WERI-Rb-1 (cell line): ENCODE measurements at regions not wholly inside any gene's neighbourhood (a gene's known extent, or its start where the extent isn't known, plus 50 kb on each side); places are given as distances from the start of the nearest gene placed in this dataset.

ENCODE experiments used
- DNase-seq: peaks from one replicate; pipeline ENCODE4 v3.0.0-alpha.2; 2020
- H3K27ac ChIP-seq: fragments of 250-450 bp; sonication (Bioruptor Pico); 2 replicates; pipeline ENCODE4 v1.5.1; 2020; ENCODE audit warnings: mild to moderate bottlenecking, moderate library complexity
- H3K27me3 ChIP-seq: fragments of 250-450 bp; sonication (Bioruptor Pico); 2 replicates; pipeline ENCODE4 v1.5.1; 2021; ENCODE audit warnings: mild to moderate bottlenecking, low read depth, moderate library complexity; ENCODE audit not compliant: insufficient read depth, severe bottlenecking
- H3K36me3 ChIP-seq: fragments of 250-450 bp; sonication (Bioruptor Pico); 2 replicates; pipeline ENCODE4 v1.5.1; 2020; ENCODE audit warnings: mild to moderate bottlenecking, moderate library complexity
- H3K4me3 ChIP-seq: 2 replicates; pipeline ENCODE4 v1.5.1; 2011; ENCODE audit warnings: low read depth, mild to moderate bottlenecking, control low read depth, low read length
- H3K9me3 ChIP-seq: fragments of 250-450 bp; sonication (Bioruptor Pico); 2 replicates; pipeline ENCODE4 v1.5.1; 2021; ENCODE audit warnings: mild to moderate bottlenecking, moderate library complexity; ENCODE audit not compliant: severe bottlenecking
- TF ChIP-seq, protein P1 (sequence below): IDR thresholded peaks from 2 replicates; pipeline ENCODE4 v1.5.1; 2011; ENCODE audit warnings: low read depth, mild to moderate bottlenecking, control low read depth, inconsistent platforms, low read length

- DNase-seq: no peak
- Histone ChIP-seq H3K27me3 (no peaks in the 10 kb centered on the region), H3K4me3 (no peak overlapping the region), H3K27ac (no peak overlapping the region), H3K9me3 (no peaks in the 10 kb centered on the region), H3K36me3 (no peaks in the 10 kb centered on the region)
- TF ChIP-seq, protein P1, sequence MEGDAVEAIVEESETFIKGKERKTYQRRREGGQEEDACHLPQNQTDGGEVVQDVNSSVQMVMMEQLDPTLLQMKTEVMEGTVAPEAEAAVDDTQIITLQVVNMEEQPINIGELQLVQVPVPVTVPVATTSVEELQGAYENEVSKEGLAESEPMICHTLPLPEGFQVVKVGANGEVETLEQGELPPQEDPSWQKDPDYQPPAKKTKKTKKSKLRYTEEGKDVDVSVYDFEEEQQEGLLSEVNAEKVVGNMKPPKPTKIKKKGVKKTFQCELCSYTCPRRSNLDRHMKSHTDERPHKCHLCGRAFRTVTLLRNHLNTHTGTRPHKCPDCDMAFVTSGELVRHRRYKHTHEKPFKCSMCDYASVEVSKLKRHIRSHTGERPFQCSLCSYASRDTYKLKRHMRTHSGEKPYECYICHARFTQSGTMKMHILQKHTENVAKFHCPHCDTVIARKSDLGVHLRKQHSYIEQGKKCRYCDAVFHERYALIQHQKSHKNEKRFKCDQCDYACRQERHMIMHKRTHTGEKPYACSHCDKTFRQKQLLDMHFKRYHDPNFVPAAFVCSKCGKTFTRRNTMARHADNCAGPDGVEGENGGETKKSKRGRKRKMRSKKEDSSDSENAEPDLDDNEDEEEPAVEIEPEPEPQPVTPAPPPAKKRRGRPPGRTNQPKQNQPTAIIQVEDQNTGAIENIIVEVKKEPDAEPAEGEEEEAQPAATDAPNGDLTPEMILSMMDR: no peak
Observed at GRCh38 chr2:184256611-184257010, 341.7 kb upstream of the ZNF804A start.

GRCh38 chr2:184261331-184261730 lies 337.0 kb upstream of the ZNF804A start:
- H3K9me3 ChIP-seq: no peaks in the 10 kb centered on the region
- no peaks in the 10 kb centered on the region for H3K36me3 ChIP-seq
- H3K27ac ChIP-seq: no peak overlapping the region
- no peaks in the 10 kb centered on the region for H3K27me3 ChIP-seq
- H3K4me3 ChIP-seq: no peak overlapping the region
- TF ChIP-seq, protein P1: no peak
- DNase-seq: no peak

DNA sequence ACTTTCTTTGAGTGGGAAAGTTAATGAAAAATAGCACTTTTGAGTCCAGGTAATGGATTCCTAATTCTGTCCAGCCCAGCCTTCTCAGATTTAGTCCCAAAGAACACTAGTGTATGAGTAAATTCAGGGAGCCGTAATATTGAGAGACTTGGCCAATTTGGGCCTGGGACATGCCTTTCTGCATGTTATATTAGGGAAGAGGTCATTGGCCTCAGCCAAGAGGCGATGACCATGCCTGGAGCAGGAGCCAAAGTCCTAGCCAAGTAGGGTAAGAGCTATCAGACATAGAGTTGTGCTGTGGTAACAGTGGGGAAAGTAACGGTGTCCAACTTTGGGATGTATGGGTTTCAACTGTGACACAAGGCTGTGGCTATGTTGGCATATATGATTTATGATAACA lies 336.5 kb upstream of the ZNF804A start:
- TF ChIP-seq, protein P1: no peak
- H3K27me3 ChIP-seq: no peaks in the 10 kb centered on the region
- no peaks in the 10 kb centered on the region for H3K9me3 ChIP-seq
- no peaks in the 10 kb centered on the region for H3K36me3 ChIP-seq
- H3K27ac ChIP-seq: no peak overlapping the region
- DNase-seq: no peak
- no peak overlapping the region for H3K4me3 ChIP-seq

DNA sequence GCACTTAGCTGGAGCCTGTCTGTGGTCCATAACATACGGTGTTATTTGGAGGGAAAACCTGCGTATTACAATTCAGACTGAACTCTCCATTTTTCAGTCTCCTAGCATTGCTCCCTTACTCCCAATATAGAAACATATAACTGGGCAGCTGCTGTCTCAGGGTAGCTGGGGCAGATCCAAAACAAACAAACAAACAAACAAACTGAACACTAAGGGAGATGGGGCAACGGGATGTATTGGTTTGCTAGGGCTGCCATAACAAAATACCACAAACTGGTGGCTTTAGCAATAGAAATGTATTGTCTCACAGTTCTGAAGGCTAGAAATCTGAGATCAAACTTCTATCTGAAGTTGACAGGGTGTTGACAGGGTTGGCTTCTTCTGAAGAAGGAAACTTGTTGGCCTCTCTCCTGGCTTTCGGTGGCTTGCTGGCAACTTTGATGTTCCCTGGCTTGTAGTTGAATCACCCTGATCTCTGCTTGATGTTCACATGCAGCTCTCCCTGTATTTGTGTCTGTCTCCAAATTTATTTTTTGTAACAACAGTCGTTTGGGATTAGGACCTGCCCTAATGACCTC lies 329.3 kb upstream of the ZNF804A start:
- H3K9me3 ChIP-seq: no peaks in the 10 kb centered on the region
- no peak overlapping the region for H3K4me3 ChIP-seq
- DNase-seq: no peak
- no peaks in the 10 kb centered on the region for H3K27me3 ChIP-seq
- H3K36me3 ChIP-seq: no peaks in the 10 kb centered on the region
- no peak overlapping the region for H3K27ac ChIP-seq
- TF ChIP-seq, protein P1: no peak

GRCh38 chr2:184270660-184271059 lies 327.7 kb upstream of the ZNF804A start:
- H3K27ac ChIP-seq: no peak overlapping the region
- H3K36me3 ChIP-seq: no peaks in the 10 kb centered on the region
- H3K9me3 ChIP-seq: no peaks in the 10 kb centered on the region
- DNase-seq: no peak
- TF ChIP-seq, protein P1: no peak
- no peak overlapping the region for H3K4me3 ChIP-seq
- no peaks in the 10 kb centered on the region for H3K27me3 ChIP-seq

DNA sequence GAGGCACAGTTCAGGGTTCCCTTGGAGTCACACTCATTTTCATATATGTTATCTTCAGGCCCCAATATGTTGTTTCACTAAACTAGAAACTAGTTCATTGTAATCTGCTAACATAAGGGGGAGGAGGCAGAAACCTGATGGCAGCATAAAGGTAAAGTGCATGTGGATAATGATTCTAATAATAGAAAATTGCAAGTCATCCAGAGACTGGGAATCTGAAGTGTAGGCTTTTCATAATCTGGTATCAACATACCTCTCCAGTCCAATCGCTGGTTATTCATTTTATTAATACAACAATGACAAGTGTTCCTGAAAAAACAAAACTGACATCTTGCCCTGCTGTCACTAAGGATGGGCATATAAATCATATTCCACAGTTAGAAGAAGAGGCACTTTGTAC lies 326.3 kb upstream of the ZNF804A start:
- Histone ChIP-seq H3K4me3 (no peak overlapping the region), H3K36me3 (no peaks in the 10 kb centered on the region), H3K27me3 (no peaks in the 10 kb centered on the region), H3K27ac (no peak overlapping the region), H3K9me3 (no peaks in the 10 kb centered on the region)
- DNase-seq: no peak
- TF ChIP-seq, protein P1: no peak
